Posterior cingulate gyrus (tissue), 11 donors: ENCODE measurements at regions not wholly inside any gene's neighbourhood (a gene's known extent, or its start where the extent isn't known, plus 50 kb on each side); places are given as distances from the start of the nearest gene placed in this dataset.

Experiments
- DNase-seq, 10 donors: peaks; one replicate each; pipeline versions ENCODE4 v3.0.0 to v3.0.0-alpha.2; 2020 to 2021; ENCODE audit warnings: mixed read lengths in 3 of 10
- intact Hi-C: fragments of 100-400 bp; cut with DNase I; formaldehyde crosslinking; loops from one replicate; pipeline ENCODE4 v1.15.1; 2023

DNA sequence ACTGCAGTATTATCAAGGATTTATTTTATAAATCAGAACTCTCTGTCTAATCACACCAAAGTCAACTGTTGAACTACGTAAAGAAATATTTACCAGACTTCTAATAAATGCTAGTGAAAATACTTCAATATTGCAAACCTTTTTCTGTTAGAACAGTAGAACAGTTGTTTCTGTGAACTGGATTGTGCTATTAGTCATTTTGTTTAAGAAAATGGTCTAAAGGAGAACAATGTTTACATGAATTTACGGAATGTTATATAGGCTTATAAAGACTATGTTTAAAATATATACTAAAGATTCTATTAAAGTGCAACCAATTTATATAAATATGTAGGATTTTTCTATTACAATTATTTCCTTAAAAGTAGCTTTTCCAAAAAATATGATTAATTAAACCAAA, 471.4 kb downstream of the FSCB start:
- intact Hi-C loops: no loop called here
- no peak for DNase-seq

DNA sequence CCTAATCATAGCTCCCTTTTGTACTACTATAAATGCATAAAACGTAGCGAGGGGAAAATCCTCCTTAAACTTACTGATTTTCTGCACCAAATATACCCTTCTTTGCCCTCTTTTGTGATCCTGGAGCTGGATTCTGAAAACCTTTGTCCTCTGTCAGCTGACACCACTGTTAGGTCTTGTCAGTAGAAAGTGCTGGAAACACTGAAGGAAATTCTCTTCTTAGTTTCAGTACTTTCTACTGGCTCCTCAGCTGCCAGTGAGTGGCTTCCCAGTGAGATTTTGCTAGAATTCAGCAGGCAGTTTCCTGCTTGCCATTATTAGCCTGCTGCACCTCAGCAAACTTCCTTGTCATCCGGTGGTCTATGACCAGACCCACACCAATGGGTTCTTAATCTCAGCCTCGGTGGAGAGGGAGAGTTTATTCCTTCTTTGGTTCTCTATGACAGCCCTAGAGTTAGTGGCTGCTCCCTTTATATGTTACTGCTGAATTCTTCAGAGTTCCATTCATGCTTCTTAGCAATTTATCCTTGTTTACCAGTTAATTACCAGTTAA, 476.2 kb downstream of the FSCB start:
- DNase-seq: no peak
- intact Hi-C loops: no loop called here

DNA sequence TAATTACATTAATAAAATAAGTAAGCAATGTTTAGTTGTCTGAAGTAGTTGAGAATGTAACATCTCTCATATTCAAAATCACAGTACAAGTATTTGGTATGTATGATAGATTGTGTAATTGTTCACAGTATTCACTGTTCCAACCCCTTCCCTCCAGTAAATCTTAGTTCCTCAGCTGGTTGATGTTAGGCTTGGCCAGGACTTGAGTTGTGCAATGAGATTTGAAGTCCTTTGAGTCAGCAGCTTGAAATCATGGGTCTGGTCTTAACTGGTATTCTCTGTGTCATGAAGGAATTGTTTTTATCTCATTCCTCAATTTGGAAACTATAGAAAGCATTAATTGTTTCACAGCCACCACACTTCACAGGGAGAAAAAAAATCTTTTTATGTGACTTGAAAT, 477.1 kb downstream of the FSCB start:
- intact Hi-C loops: no loop called here
- no peak for DNase-seq

DNA sequence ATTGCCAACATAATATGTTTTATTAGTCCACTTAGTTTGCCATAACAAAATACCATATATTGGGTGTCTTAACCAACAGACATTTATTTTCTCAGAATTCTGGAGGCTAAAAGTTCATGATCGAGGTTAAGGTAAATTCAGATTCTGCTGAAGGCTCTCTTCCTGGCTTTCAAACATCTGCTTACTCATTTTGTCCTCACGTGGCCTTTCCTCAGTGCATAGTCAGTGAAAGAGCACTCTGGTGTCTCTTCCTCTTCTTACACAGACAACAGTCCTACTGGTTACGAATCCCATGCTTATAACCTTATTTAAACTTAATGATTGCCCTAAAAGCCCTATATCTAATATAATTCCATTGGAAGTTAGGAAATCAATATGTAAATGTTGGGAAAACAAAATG, 479.7 kb downstream of the FSCB start:
- intact Hi-C loops: no loop called here
- no peak for DNase-seq

DNA sequence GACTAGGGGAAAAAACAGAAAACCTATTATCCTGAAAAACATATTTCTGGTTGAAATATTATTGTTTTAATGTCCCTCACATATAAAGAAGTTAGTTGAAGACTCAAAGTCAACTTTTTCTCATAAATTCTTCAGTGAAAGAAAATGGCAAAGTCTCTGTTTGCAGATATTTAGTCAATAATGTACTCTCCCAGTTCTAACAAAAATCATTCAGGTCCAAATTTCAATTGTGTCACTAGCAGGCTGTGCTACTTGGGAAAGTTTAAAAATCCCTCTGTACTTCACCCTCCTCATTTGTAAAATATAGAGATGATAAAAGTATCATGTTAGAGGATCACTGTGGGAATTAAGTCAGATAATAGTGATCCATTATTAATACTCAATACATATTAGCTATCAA, 496.5 kb downstream of the FSCB start:
- intact Hi-C loops: no loop called here
- DNase-seq: no peak

DNA sequence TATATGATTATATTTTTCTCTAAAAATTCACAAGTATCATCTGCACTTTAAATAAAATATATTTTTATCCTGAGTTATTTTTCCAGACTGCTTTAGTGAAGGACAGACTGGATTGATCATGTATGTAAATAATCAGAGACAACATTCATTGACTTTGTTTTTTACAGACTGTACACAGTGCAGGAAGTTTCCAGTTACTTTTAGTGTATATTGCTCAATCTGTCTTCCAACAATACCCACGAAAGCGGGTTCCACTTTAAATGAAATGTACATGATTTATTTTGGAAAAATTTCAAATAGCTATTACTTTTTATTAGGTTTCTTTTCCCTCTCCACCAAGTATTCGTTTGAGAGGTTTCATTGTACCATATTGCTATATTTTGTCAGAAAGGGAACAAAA, 497.0 kb downstream of the FSCB start:
- intact Hi-C loops: no loop called here
- no peak for DNase-seq

DNA sequence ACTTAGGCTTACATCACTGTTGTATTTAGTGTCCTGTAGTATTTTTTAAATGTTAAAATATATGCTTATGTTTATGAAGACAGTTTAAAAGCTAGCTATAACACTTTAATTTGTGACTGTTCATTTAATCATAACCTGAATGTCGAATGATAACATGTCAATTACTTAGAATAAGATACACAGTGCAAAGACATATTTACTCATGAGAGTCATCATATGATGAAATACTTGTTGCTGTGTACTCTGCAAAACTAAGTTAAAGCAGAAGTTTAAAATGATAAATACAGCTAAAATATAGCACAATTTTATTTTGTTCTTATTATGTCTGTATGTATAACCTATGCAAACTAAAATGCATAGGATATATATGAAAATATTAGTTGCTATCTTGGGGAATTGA, 497.4 kb downstream of the FSCB start:
- no peak for DNase-seq
- intact Hi-C loops: no loop called here

DNA sequence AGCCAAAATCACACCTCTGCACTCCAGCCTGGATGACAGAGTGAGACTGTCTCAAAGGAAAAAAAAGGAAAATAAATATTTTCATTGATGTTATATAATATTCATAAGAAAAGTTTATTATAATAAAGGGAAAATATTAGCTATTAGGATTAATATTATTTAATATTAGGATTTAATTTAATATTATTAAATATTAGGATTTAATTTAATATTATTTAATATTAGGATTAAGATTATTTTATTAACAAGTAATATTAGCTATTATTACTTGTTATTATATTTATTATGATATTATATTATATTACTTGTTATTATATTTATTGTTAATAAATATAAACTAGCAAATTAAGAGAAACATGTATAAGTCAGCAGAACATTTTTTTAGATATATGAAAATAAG, 518.1 kb downstream of the FSCB start:
- intact Hi-C loops: no loop called here

DNA sequence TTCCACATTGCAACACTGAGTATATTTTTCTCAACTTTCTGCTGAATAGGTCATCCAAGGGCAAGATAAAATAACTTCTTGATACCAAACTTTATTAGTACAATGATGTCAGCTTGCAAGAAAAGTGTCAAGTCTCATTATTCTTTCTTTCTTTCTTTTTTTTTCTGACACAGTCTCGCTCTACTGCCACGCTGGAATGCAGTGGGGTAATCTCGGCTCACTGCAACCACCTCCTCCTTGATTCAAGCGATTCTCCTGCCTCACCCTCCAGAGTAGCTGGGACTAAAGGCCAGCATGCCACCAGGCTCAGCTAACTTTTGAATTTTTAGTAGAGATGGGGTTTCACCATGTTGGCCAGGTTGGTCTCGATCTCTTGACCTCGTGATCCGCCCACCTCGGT, 523.4 kb downstream of the FSCB start:
- intact Hi-C loops: no loop called here

More for the DNA sequence above, 518.1 kb downstream of the FSCB start:
- DNase-seq: no peak

DNA sequence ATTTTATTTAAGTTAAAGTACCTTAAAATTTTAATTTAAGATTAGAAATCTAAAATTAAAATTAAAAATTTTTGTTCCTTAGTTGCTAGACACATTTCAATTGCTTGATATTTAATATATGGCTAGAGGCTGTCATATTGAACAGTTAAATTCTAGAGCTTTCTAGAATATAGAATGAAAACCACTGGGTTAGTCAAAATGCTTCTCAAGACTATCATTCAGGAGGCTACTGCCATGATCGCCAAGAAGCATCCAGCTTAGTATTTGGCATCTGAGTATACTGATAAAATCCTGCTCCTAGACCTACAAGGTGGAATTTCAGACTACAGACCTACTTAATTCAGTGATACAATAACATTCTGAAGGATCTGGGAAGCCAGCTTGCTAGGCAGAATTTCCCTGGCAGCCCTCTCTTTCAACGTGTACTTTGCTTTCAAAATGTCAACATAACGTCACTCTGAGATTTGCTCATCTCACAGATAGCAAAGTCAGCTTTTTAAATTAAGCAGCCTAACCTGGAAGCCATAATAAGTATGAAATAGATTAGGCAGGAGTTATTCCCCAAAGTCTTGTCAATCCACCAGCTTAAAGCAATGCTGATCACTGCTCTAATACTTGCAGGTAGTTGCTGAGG, 525.8 kb downstream of the FSCB start:
- no peak for DNase-seq
- intact Hi-C loops: no loop called here

More for the DNA sequence above, 523.4 kb downstream of the FSCB start:
- DNase-seq: peak in 1 of 10 donors; percentile 23

DNA sequence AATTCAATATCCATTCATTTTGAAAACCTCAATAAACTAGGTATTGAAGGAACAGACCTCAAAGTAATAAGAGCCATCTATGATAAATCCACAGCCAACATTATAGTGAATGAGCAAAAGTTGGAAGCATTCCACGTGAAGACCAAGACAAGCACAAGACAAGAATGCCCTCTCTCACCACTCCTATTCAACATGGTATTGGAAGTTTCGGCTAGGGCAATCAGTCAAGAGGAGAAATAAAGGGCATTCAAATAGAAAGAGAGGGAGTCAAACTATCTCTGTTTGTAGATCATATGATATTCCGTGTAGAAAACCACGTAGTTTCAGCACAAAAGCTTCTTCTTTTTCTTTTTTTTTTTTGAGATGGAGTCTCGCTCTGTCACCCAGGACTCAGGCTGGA, 550.3 kb downstream of the FSCB start:
- intact Hi-C loops: no loop called here
- DNase-seq: no peak

DNA sequence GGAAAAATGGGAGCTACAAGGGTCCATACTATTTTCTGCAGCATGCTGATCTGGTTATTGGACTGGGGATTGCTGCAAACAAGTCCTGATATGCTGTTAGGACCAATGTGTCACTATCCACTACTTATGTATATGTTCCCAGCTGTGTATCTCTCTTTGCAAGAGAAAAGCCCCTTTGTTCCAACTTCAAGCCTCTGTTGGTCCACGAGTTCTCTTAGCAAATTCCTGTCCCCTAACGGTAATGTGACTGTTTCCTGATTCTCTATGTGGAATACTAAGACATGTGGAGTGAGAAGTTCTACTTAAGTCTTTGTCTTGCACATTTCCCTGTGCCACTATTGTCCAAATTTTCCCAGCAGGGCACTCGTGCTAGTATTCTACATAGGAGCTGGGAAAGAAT, 557.7 kb downstream of the FSCB start:
- intact Hi-C loops: no loop called here

DNA sequence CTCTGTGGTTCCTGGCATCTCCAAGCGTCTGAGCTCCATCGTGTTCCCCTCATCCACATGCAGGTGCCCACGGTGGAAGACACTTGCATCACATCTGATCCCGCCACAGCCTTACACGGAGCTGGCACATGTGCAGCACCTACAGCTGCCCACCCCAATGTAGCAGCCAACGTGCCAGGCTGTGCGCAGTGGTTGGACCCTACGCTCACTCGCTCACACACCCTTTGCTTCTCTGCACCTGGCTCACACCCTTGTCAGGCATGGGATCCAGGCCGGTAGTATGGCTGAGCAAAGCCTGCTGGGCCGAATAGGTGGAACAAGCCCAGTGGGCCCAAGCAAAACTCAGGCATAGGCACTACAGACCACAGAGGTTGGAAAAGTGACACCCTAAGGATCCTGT, 567.2 kb downstream of the FSCB start:
- intact Hi-C loops: no loop called here
- DNase-seq: peak in 2 of 10 donors; percentile 53 to 65

More for the DNA sequence above, 557.7 kb downstream of the FSCB start:
- no peak for DNase-seq

DNA sequence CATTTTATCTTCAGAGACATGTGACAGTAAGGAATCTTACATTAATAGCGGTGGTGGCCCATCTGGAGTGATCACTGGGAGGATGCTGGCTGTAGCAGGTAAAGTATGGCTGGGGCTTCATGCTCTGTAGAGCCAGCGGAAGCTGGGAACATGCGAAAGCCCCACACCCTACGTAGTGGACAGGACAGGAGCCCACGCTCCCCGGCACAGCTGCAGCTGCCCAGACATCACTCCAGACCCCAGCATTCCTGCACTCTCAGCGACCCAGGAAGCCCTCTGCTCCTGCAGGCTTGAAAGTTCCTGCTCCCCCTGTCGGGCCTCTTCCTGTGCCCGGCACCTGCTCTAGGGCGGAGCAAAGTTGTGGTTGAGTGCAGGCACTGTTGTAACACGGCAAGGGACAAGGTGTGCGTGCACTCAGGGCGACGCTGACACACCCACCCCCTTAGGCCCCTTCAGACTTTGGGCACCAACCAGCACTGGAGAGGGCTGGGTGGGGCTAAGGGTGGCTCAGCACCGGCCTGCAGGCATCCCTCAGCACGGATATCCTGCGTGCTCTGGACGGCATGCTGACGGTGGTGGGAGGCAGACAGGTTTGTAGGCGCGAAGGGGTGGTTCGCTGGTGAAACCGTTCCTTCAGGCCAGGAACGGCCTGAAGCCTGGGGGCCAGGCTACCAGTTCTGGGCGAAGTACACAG, 568.3 kb downstream of the FSCB start:
- intact Hi-C loops: no loop called here
- DNase-seq: peak in 2 of 10 donors; percentile 63 to 65

DNA sequence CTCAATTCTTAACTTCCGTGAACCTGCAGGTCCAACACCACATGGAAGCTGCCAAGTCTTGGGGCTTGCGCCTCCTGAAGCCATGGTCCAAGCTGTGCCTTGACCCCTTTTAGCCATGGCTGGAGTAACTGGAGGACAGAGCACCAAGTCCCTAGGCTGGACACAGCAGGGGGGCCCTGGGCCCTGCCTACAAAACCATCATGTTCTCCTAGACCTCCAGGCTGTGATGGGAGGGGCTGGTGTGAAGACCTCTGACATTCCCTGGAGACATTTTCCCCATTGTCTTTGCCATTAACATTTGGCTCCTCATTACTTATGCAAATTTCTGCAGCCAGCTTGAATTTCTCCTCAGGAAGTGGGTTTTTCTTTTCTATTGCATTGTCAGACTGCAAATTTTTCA, 570.1 kb downstream of the FSCB start:
- intact Hi-C loops: no loop called here
- DNase-seq: no peak

DNA sequence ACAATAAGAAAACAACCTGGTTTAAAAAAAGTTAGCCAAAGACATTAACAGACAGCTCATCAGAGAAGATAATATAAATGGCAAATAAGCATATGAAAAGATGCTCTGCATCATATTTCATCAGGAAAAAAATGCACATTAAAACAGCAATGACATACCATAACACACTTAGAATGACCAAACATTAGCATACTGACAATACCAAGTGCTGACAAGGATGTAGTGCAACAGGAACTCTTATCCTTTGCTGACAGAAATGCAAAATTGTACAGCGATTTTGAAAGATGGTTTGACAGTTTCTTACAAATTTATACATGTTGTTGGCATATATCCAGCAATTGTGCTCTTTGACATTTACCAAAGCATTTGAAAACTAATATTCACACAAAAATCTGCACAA, 573.0 kb downstream of the FSCB start:
- intact Hi-C loops: no loop called here
- DNase-seq: no peak

DNA sequence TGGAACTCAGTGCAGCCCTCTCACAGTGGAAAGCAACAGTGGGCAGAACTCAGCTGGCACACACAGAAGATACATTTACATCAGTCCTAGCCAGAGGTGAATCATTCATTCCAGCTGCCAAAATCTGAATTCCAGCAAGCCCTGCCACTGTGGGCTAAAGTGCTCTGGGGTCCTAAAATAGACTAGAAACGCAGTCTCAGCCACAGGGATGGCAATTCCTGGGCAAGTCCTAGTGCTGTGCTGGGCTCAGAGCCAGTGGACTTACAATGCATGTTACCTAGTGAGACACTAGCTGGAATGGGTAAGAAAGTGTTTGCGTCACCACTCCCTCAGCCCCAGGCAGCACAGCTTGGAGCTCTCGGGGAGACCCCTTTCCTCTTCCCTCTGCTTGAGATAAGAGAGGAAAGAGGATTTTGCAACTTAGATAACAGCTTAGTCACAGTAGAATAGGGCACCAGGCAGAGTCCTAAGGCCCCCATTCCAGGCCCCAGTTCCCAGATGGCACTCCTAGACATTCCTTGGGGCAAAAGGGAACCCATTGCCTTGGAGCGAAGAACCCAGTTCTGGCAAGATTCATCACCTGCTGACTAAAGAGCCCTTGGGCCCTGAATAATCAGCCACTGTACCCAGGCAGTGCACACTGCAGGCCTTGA, 592.9 kb downstream of the FSCB start:
- intact Hi-C loops: no loop called here
- no peak for DNase-seq

DNA sequence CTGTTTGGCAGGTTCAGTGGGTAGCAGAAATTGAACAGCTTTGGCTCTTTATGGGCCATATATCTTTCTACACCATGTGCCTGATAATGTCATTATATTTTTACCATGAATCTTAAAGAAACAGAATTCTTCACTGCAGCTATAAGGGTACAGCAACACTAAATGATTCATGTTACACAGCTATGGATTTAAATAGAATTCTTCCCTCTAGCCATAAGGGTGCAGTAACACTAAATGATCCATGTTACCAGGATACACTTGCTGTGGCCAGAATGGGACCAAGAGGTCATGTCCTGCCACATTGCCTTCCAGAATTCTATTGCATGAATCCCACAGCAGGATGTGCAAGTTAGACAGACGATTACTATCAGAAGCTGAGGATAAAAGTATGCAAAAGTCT, 603.9 kb downstream of the FSCB start:
- DNase-seq: no peak
- intact Hi-C loops: no loop called here

DNA sequence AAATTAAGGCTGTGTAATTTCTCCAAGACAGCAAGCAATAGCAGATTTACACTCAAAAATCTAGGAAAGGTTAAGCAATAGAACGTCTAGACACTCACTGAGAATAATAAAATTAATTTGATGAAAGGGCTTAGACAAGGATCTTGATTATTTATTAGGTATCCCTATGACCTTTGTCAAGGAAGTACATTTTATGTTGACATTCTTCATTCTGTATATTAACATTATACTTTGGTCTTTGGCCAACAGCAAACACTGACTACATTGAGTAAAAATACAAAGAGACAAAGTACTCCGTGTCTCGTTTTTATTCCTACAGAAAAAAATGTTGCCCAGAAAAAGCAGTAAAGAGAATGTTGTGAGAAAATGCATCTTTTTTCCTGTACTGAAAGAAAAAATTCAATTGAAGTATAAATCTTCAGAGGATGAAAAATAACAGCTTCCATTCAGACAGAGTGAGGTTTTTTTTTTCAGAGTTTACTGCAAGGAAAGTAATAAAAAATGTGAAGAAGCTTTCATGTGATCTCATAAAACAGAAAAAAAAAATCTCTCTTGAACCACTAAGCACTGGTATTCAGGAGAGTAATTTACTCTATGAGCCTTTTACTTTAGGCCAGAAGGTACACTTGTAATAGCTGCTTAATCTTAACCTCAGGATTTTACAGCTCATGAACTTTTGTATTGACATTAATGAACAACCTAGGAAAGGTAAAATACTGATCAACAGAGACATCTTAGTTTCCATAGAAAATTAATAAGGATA, 605.0 kb downstream of the FSCB start:
- DNase-seq: no peak
- intact Hi-C loops: no loop called here

DNA sequence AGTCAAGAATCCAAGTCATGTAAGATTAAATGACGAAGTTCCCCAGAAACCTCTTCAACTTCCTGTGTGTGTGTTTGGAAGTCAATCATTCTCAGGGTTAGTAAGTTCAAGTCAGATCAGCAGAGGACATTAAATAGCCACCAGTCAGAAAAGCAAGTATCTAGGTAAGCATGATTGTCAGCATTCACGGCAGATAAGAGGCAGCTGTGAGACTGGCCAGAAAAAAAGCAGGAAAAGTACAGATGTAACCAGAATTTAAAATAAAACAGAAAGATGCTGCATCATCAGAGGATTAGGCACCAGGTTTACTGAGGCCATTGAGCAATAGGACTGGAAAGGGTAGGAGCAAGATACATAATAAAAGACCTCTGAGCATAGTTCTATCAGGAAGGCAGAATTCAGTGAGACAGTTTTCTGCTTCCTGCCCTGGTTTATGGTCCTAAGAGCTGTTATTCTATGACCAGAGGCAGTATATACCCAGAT, 606.9 kb downstream of the FSCB start:
- DNase-seq: no peak
- intact Hi-C loops: no loop called here

DNA sequence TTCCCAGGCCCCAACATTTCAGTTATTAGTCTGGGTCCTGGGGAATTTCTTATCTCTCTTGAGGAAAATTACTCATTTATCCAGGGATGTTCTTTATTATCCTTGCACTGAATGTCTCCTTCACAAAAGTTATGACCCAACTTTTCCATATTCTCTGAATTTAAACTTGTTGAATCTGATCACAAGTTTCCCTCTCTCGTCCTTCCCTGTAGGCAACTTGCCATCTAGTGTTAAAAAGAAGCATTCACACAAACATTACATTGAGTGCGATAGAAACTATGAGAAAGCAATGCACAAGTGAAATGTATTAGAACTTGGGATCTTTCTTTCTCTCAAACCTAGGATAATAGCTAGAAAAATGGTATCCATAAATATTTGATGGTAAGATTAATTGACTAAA, 608.4 kb downstream of the FSCB start:
- intact Hi-C loops: no loop called here
- DNase-seq: no peak
